ENCODE measurements at regions not wholly inside any gene's neighbourhood (a gene's known extent, or its start where the extent isn't known, plus 50 kb on each side); places are given as distances from the start of the nearest gene placed in this dataset.

DNA sequence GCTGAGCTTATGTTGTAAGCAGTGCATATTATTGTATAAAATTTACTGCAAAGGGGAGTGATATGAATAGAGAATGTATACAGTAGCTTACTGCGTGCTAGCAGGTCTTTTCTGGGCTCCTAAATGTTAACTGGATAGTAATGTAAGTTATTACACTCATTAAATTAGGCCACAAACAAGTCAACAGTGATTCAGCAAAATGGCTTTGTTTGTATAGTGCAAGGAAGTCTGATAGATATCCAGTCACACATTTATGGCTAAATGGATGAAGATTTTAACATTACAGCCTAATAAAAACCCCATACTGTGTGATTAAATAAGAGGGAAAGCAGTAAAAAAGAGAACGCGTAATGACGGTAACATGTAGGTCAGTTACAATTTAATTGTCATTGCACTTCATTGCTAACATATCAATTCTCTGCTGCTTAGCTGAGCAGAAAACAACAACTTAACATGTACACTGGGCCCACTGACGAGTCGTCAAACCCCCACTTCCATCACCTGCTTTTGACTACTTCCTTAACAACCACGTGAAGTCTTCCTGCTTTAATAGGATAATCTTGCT is 665.0 kb upstream of the FANCL start:
- ATAC-seq, result no peak
- Histone ChIP-seq H3K4me2 (ENCODE audit: control insufficient read depth, insufficient read depth) (no peak overlapping the region), H2AFZ (ENCODE audit: control insufficient read depth, low read depth, low read length) (no peak overlapping the region), H3K79me2 (ENCODE audit: control insufficient read depth, insufficient read depth, low read length) (no peaks in the 10 kb centered on the region), H3K4me1 (ENCODE audit: control insufficient read depth, insufficient read depth, low read length) (no peaks in the 10 kb centered on the region), H3K27me3 (replicated peaks in 1 of 2; ENCODE audit: control insufficient read depth in 2 of 2, insufficient read depth in 2 of 2, low read length in 1 of 2) (no peaks in the 10 kb centered on the region; a peak in 1 of 4 replicates), H3K27ac (ENCODE audit: control insufficient read depth, insufficient read depth) (no peak overlapping the region), H3K9me3 (replicated peaks; ENCODE audit: control insufficient read depth, insufficient read depth, low read length) (no peaks in the 10 kb centered on the region), H3K4me3 (no peak overlapping the region), H4K20me1 (ENCODE audit: control insufficient read depth, insufficient read depth) (no peaks in the 10 kb centered on the region), H3K36me3 (ENCODE audit: control insufficient read depth in 2 of 2, insufficient read depth in 2 of 2, low read length in 1 of 2) (no peaks in the 10 kb centered on the region), H3K9ac (ENCODE audit: control insufficient read depth, insufficient read depth, low read length) (no peak overlapping the region)
- TF ChIP-seq HCFC1 (IDR thresholded peaks at IDR 0.05; ENCODE audit: low read length), result no peak
- intact Hi-C loops (cut with micrococcal nuclease; ENCODE audit: unreplicated experiment), result no loop called here
- SMC1A ChIA-PET (ENCODE audit: uncharacterized antibody, unreplicated experiment), result no interaction called here
- in situ Hi-C loops (cut with MboI), result no loop called here
- no peak for FAIRE-seq
- DNase-seq (ENCODE audit: low read depth, low spot score), result no peak
- RAD21 ChIA-PET (ENCODE audit: unreplicated experiment), result no interaction called here
- 45% methylated on average over 7 of the region's 7 CpGs for WGBS (ENCODE audit: insufficient coverage, insufficient replicate concordance, low lambda C conversion rate, missing lambda C conversion rate)
- POLR2A ChIA-PET, result no interaction called here
- CTCF ChIA-PET, result interaction anchor here (1.2 kb wide), 1 partner anchor 33 kb away, joined by 3 read pairs; no protein-coding TSS in a partner anchor
- BruUV-seq (replicated peaks), result no TSS peak

DNA sequence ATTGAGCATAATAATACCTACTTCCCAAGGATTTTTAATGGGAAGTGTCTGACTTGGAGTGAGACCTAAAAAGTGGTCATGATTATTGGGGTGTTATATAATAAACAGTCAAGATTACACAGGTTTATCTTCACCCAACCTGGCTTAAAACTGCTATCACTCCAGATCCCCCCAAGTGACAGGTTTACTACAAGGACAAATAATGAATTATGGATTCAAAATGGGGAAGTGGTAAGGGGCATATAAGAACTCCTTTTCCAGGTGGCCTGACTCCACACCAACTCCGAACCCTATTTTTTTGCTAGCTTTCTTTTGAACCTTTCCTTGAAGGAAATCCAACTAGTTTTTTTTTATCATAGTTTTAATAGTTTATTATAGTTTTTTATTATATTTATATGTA is 663.0 kb upstream of the FANCL start:
- no peak for DNase-seq (ENCODE audit: low read depth, low spot score)
- ATAC-seq, result no peak
- no peak overlapping the region for H2AFZ ChIP-seq (ENCODE audit: control insufficient read depth, low read depth, low read length)
- no peak overlapping the region for H3K4me2 ChIP-seq (ENCODE audit: control insufficient read depth, insufficient read depth)
- no peaks in the 10 kb centered on the region for H3K4me1 ChIP-seq (ENCODE audit: control insufficient read depth, insufficient read depth, low read length)
- RAD21 ChIA-PET (ENCODE audit: unreplicated experiment), result no interaction called here
- in situ Hi-C loops (cut with MboI) (no loop called here), intact Hi-C loops (cut with micrococcal nuclease; ENCODE audit: unreplicated experiment) (no loop called here)
- H3K9ac ChIP-seq (ENCODE audit: control insufficient read depth, insufficient read depth, low read length), result no peak overlapping the region
- no peaks in the 10 kb centered on the region for H3K79me2 ChIP-seq (ENCODE audit: control insufficient read depth, insufficient read depth, low read length)
- no peak for FAIRE-seq
- no peaks in the 10 kb centered on the region for H3K9me3 ChIP-seq (replicated peaks; ENCODE audit: control insufficient read depth, insufficient read depth, low read length)
- no peaks in the 10 kb centered on the region for H3K36me3 ChIP-seq (ENCODE audit: control insufficient read depth in 2 of 2, insufficient read depth in 2 of 2, low read length in 1 of 2)
- no peak overlapping the region for H3K4me3 ChIP-seq
- no TSS peak for BruUV-seq (replicated peaks)
- POLR2A ChIA-PET, result no interaction called here
- 27% methylated on average over 1 of the region's 1 CpG for WGBS (ENCODE audit: insufficient coverage, insufficient replicate concordance, low lambda C conversion rate, missing lambda C conversion rate)
- CTCF ChIA-PET, result no interaction called here
- TF ChIP-seq HDAC6 (IDR thresholded peaks at IDR 0.05; ENCODE audit: unreplicated experiment), result no peak
- TF ChIP-seq SMAD1 (IDR thresholded peaks at IDR 0.05; ENCODE audit: low read depth, partially characterized antibody), result no peak
- TF ChIP-seq, protein P1, sequence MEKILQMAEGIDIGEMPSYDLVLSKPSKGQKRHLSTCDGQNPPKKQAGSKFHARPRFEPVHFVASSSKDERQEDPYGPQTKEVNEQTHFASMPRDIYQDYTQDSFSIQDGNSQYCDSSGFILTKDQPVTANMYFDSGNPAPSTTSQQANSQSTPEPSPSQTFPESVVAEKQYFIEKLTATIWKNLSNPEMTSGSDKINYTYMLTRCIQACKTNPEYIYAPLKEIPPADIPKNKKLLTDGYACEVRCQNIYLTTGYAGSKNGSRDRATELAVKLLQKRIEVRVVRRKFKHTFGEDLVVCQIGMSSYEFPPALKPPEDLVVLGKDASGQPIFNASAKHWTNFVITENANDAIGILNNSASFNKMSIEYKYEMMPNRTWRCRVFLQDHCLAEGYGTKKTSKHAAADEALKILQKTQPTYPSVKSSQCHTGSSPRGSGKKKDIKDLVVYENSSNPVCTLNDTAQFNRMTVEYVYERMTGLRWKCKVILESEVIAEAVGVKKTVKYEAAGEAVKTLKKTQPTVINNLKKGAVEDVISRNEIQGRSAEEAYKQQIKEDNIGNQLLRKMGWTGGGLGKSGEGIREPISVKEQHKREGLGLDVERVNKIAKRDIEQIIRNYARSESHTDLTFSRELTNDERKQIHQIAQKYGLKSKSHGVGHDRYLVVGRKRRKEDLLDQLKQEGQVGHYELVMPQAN (conservative IDR thresholded peaks at IDR 0.05), result no peak
- no peak for TF ChIP-seq WRNIP1 (IDR thresholded peaks at IDR 0.05; ENCODE audit: borderline replicate concordance, low read depth, low read length)
- H3K27me3 ChIP-seq (replicated peaks in 1 of 2; ENCODE audit: control insufficient read depth in 2 of 2, insufficient read depth in 2 of 2, low read length in 1 of 2), result no peaks in the 10 kb centered on the region; a peak in 1 of 4 replicates
- SMC1A ChIA-PET (ENCODE audit: uncharacterized antibody, unreplicated experiment), result no interaction called here
- no peaks in the 10 kb centered on the region for H4K20me1 ChIP-seq (ENCODE audit: control insufficient read depth, insufficient read depth)
- no peak overlapping the region for H3K27ac ChIP-seq (ENCODE audit: control insufficient read depth, insufficient read depth)

Data from GM12878 (cell line).